HCT116 (cell line): ENCODE measurements at regions not wholly inside any gene's neighbourhood (a gene's known extent, or its start where the extent isn't known, plus 50 kb on each side); places are given as distances from the start of the nearest gene placed in this dataset.
"Not testable (repeated sequence)": the region's sequence is repeated elsewhere in the genome, so short reads cannot be mapped to it uniquely, and the experiment has no call there.

ENCODE experiments used
- CEBPB ChIP-seq: IDR thresholded peaks from 2 replicates; pipeline ENCODE4 v1.6.1; 2012; ENCODE audit warnings: low read depth
- CTCF ChIP-seq, 3 experiments: fragments of 200-600 bp in 1 of 3; sonication (generic) in 1 of 3; IDR thresholded peaks in 2 of 3; conservative IDR thresholded peaks in 1 of 3; 2 replicates each; pipeline ENCODE4 v1.5.1; 2012 to 2017; ENCODE audit warnings: low read depth in 2 of 3, low read length in 2 of 3, antibody characterized with exemption in 1 of 3, borderline replicate concordance in 1 of 3, control low read depth in 1 of 3, mild to moderate bottlenecking in 1 of 3, mixed read lengths in 1 of 3, mixed run types in 1 of 3, moderate library complexity in 1 of 3; ENCODE audit not compliant: insufficient read depth in 1 of 3
- EZH2 ChIP-seq: fragments of 200-600 bp; sonication (generic); IDR thresholded peaks from 2 replicates; pipeline ENCODE4 v1.6.1; 2017; ENCODE audit warnings: antibody characterized with exemption, mixed run types
- JUND ChIP-seq: IDR thresholded peaks from 2 replicates; pipeline ENCODE4 v1.6.1; 2012
- REST ChIP-seq: IDR thresholded peaks from 2 replicates; pipeline ENCODE4 v1.6.1; 2012; ENCODE audit warnings: low read depth
- ZBTB33 ChIP-seq: IDR thresholded peaks from 2 replicates; pipeline ENCODE4 v1.6.1; 2011; ENCODE audit warnings: mild to moderate bottlenecking, low read length, moderate library complexity; ENCODE audit not compliant: insufficient replicate concordance; ENCODE audit errors: extremely low read depth

- not testable (repeated sequence) for TF ChIP-seq ZBTB33; JUND; CTCF (IDR thresholded peaks at IDR 0.05 in 2 of 3, conservative IDR thresholded peaks at IDR 0.05 in 1 of 3; ENCODE audit: borderline replicate concordance in 1 of 3, insufficient read depth in 1 of 3, low read depth in 2 of 3, low read length in 2 of 3); EZH2; REST; CEBPB
Measured at GRCh38 chr4:81580994-81581374, 109.3 kb upstream of the RASGEF1B start.
